K562 (cell line): ENCODE measurements at regions not wholly inside any gene's neighbourhood (a gene's known extent, or its start where the extent isn't known, plus 50 kb on each side); places are given as distances from the start of the nearest gene placed in this dataset.

Experiments
- CBX8 ChIP-seq: fragments of 200-600 bp; sonication (generic); IDR thresholded peaks from 2 replicates; pipeline ENCODE4 v1.6.1; 2012; ENCODE audit warnings: borderline replicate concordance, mixed run types, low read depth, mild to moderate bottlenecking, moderate library complexity, mixed read lengths, low read length, control low read depth, inconsistent platforms; ENCODE audit not compliant: poor library complexity, severe bottlenecking; ENCODE audit errors: extremely low read depth
- FOXP4 ChIP-seq: sonication (generic); formaldehyde crosslinking; IDR thresholded peaks from 2 replicates; pipeline ENCODE4 v1.8.0; 2022; ENCODE audit warnings: mild to moderate bottlenecking, missing genetic modification reagents, borderline replicate concordance
- GABPB2 ChIP-seq: fragments of 250-450 bp; sonication (Bioruptor Pico); conservative IDR thresholded peaks from 2 replicates; pipeline ENCODE4 v1.5.1; 2021; ENCODE audit warnings: mild to moderate bottlenecking
- MITF ChIP-seq: IDR thresholded peaks from 2 replicates; pipeline ENCODE4 v1.6.1; 2014; ENCODE audit warnings: antibody characterized with exemption
- MXI1 ChIP-seq: IDR thresholded peaks from 2 replicates; pipeline ENCODE4 v1.6.1; 2011; ENCODE audit warnings: low read depth, mild to moderate bottlenecking, improper control_type of control experiment, low read length
- NCOR1 ChIP-seq: fragments of 450-650 bp; IDR thresholded peaks from 2 replicates; pipeline ENCODE4 v1.6.1; 2016; ENCODE audit warnings: mild to moderate bottlenecking, moderate library complexity
- NR2C2 ChIP-seq, 2 experiments: fragments of 200-800 bp in 1 of 2; sonication (Bioruptor generic) in 1 of 2; sonication (generic) in 1 of 2; formaldehyde crosslinking in 1 of 2; IDR thresholded peaks; 2 replicates each; pipeline versions ENCODE4 v1.6.1 to v1.8.0; 2016 to 2022; ENCODE audit warnings: mild to moderate bottlenecking in 1 of 2, missing compliant biosample characterization in 1 of 2, missing genetic modification characterization in 1 of 2, missing genetic modification reagents in 1 of 2
- PHF8 ChIP-seq: fragments of 200-600 bp; sonication (generic); IDR thresholded peaks from 2 replicates; pipeline ENCODE4 v1.6.1; 2012; ENCODE audit warnings: mixed run types, mild to moderate bottlenecking, inconsistent platforms, low read length, moderate library complexity, borderline replicate concordance
- POLR2AphosphoS5 ChIP-seq: IDR thresholded peaks from 2 replicates; pipeline ENCODE4 v1.6.1; 2011; ENCODE audit warnings: mild to moderate bottlenecking, low read depth, low read length, moderate library complexity; ENCODE audit not compliant: control insufficient read depth, insufficient read depth
- SPI1 ChIP-seq: IDR thresholded peaks from 2 replicates; pipeline ENCODE4 v1.6.1; 2011; ENCODE audit warnings: low read depth, low read length, control low read depth, borderline replicate concordance
- TF ChIP-seq, protein P1 (sequence below), 2 experiments: fragments of 450-650 bp; formaldehyde crosslinking in 1 of 2; IDR thresholded peaks; 2 replicates each; pipeline versions ENCODE4 v1.4.0 to v1.6.1; 2014 to 2020; ENCODE audit warnings: mild to moderate bottlenecking in 2 of 2, borderline replicate concordance in 1 of 2, low read depth in 1 of 2
- TF ChIP-seq, protein P2 (sequence below): fragments of 450-650 bp; IDR thresholded peaks from 2 replicates; pipeline ENCODE4 v1.7.1; 2018; ENCODE audit warnings: mild to moderate bottlenecking, low read depth; ENCODE audit not compliant: partially characterized antibody

- TF ChIP-seq SPI1 (no peak), NCOR1 (no peak), PHF8 (no peak), CBX8 (no peak), MITF (no peak), MXI1 (no peak), POLR2AphosphoS5 (no peak), FOXP4 (CRISPR knock-in tag) (no peak), NR2C2 (CRISPR knock-in tag; IDR thresholded peaks at IDR 0.05) (no peak), NR2C2 (tag; IDR thresholded peaks at IDR 0.05) (no peak), GABPB2 (CRISPR knock-in tag) (no peak)
- TF ChIP-seq, protein P1, sequence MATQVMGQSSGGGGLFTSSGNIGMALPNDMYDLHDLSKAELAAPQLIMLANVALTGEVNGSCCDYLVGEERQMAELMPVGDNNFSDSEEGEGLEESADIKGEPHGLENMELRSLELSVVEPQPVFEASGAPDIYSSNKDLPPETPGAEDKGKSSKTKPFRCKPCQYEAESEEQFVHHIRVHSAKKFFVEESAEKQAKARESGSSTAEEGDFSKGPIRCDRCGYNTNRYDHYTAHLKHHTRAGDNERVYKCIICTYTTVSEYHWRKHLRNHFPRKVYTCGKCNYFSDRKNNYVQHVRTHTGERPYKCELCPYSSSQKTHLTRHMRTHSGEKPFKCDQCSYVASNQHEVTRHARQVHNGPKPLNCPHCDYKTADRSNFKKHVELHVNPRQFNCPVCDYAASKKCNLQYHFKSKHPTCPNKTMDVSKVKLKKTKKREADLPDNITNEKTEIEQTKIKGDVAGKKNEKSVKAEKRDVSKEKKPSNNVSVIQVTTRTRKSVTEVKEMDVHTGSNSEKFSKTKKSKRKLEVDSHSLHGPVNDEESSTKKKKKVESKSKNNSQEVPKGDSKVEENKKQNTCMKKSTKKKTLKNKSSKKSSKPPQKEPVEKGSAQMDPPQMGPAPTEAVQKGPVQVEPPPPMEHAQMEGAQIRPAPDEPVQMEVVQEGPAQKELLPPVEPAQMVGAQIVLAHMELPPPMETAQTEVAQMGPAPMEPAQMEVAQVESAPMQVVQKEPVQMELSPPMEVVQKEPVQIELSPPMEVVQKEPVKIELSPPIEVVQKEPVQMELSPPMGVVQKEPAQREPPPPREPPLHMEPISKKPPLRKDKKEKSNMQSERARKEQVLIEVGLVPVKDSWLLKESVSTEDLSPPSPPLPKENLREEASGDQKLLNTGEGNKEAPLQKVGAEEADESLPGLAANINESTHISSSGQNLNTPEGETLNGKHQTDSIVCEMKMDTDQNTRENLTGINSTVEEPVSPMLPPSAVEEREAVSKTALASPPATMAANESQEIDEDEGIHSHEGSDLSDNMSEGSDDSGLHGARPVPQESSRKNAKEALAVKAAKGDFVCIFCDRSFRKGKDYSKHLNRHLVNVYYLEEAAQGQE (IDR thresholded peaks at IDR 0.05; ENCODE audit: borderline replicate concordance) = no peak
- TF ChIP-seq, protein P1 (CRISPR knock-in tag; IDR thresholded peaks at IDR 0.05; ENCODE audit: low read depth) = no peak
- TF ChIP-seq, protein P2, sequence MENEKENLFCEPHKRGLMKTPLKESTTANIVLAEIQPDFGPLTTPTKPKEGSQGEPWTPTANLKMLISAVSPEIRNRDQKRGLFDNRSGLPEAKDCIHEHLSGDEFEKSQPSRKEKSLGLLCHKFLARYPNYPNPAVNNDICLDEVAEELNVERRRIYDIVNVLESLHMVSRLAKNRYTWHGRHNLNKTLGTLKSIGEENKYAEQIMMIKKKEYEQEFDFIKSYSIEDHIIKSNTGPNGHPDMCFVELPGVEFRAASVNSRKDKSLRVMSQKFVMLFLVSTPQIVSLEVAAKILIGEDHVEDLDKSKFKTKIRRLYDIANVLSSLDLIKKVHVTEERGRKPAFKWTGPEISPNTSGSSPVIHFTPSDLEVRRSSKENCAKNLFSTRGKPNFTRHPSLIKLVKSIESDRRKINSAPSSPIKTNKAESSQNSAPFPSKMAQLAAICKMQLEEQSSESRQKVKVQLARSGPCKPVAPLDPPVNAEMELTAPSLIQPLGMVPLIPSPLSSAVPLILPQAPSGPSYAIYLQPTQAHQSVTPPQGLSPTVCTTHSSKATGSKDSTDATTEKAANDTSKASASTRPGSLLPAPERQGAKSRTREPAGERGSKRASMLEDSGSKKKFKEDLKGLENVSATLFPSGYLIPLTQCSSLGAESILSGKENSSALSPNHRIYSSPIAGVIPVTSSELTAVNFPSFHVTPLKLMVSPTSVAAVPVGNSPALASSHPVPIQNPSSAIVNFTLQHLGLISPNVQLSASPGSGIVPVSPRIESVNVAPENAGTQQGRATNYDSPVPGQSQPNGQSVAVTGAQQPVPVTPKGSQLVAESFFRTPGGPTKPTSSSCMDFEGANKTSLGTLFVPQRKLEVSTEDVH = no peak
These were observed 849.8 kb downstream of the NXPH1 start for GRCh38 chr7:9283246-9283645.
